HepG2 (cell line): ENCODE measurements at regions not wholly inside any gene's neighbourhood (a gene's known extent, or its start where the extent isn't known, plus 50 kb on each side); places are given as distances from the start of the nearest gene placed in this dataset.

ENCODE experiments used
- ATAC-seq: fragments of 200-7000 bp; cut with Tn5 transposase; 3 replicates; pipeline ENCODE4 v1.9.1; 2020; ENCODE audit warnings: mild to moderate bottlenecking, moderate library complexity
- BruUV-seq: library from RNA; stranded (reverse); fragments of 400-500 nt; replicated peaks from 2 replicates; lab custom pipeline; 2021; lab: Mats Ljungman, UMichigan
- CTCF ChIA-PET: fragments of 300-600 bp; formaldehyde crosslinking; extraction: SDS; loops from one replicate; lab custom pipeline; 2021; ENCODE audit warnings: low total read pairs, inconsistent platforms, low intra/inter-chr PET ratio; lab: Yijun Ruan, JAX
- POLR2A ChIA-PET: fragments of 350-600 bp; sonication (Branson Sonifier 250); formaldehyde crosslinking; loops from one replicate; lab custom pipeline; 2020; ENCODE audit warnings: antibody characterized with exemption, inconsistent platforms; lab: Yijun Ruan, JAX
- DNase-seq: peaks from one replicate; pipeline ENCODE4 v3.0.0-alpha.2; 2015; ENCODE audit warnings: low spot score
- FAIRE-seq: peaks from 3 replicates; lab custom pipeline; 2011; peaks lifted over from hg19 to GRCh38; lab: Jason Lieb, UNC
- H2AFZ ChIP-seq: one replicate; pipeline ENCODE4 v1.6.1; 2011; ENCODE audit warnings: low read length, inconsistent platforms
- H3K27ac ChIP-seq: fragments of 300-600 bp; 3 replicates; pipeline ENCODE4 v1.8.0; 2011; ENCODE audit warnings: mixed run types, mild to moderate bottlenecking, mixed read lengths, low read length, inconsistent platforms; ENCODE audit not compliant: insufficient read depth; ENCODE audit errors: extremely low read length
- H3K27me3 ChIP-seq, 2 experiments: fragments of 200-600 bp in 1 of 2; 2 replicates in 1 of 2; 3 replicates in 1 of 2; pipeline versions ENCODE4 v1.6.0 to v1.8.0; 2011; ENCODE audit warnings: low read length in 2 of 2, mild to moderate bottlenecking in 2 of 2, moderate library complexity in 2 of 2, inconsistent platforms in 1 of 2; ENCODE audit not compliant: insufficient read depth in 2 of 2, control insufficient read depth in 1 of 2
- H3K36me3 ChIP-seq, 2 experiments: fragments of 200-600 bp in 1 of 2; replicated peaks in 1 of 2; 2 replicates in 1 of 2; 3 replicates in 1 of 2; pipeline versions ENCODE4 v1.5.1 to v1.8.0; 2011; ENCODE audit warnings: low read length in 2 of 2, inconsistent platforms in 1 of 2; ENCODE audit not compliant: insufficient read depth in 2 of 2, control insufficient read depth in 1 of 2
- H3K4me1 ChIP-seq: 2 replicates; pipeline ENCODE4 v1.5.1; 2012; ENCODE audit warnings: low read length, inconsistent platforms; ENCODE audit not compliant: insufficient read depth
- H3K4me2 ChIP-seq: 2 replicates; pipeline ENCODE4 v1.6.0; 2011; ENCODE audit warnings: low read depth, low read length, inconsistent platforms
- H3K4me3 ChIP-seq, 3 experiments: fragments of 200-600 bp in 1 of 3; sonication (generic), shearing (Covaris generic) in 1 of 3; replicated peaks in 1 of 3; 2 replicates each; pipeline ENCODE4 v1.5.1; 2011 to 2016; ENCODE audit warnings: low read length in 3 of 3, inconsistent platforms in 2 of 3, low read depth in 2 of 3, mild to moderate bottlenecking in 2 of 3, control low read depth in 1 of 3, mixed read lengths in 1 of 3; ENCODE audit not compliant: insufficient read depth in 1 of 3
- H3K79me2 ChIP-seq: one replicate; pipeline ENCODE4 v1.6.1; 2011; ENCODE audit warnings: low read length, inconsistent platforms; ENCODE audit not compliant: insufficient read depth
- H3K9ac ChIP-seq: 2 replicates; pipeline ENCODE4 v1.6.0; 2011; ENCODE audit warnings: mild to moderate bottlenecking, low read depth, low read length, inconsistent platforms; ENCODE audit not compliant: insufficient read depth
- H3K9me3 ChIP-seq: 2 replicates; pipeline ENCODE4 v1.5.1; 2012; ENCODE audit warnings: mild to moderate bottlenecking, low read length
- H4K20me1 ChIP-seq: 2 replicates; pipeline ENCODE4 v1.6.0; 2011; ENCODE audit warnings: inconsistent platforms, mild to moderate bottlenecking, low read length, moderate library complexity; ENCODE audit not compliant: insufficient read depth
- SP140L ChIP-seq: sonication (generic); formaldehyde crosslinking; IDR thresholded peaks from 2 replicates; pipeline ENCODE4 v1.4.0; 2020; ENCODE audit warnings: missing genetic modification reagents, borderline replicate concordance
- ZNF292 ChIP-seq: sonication (generic); formaldehyde crosslinking; IDR thresholded peaks from 2 replicates; pipeline ENCODE4 v1.8.1; 2022; ENCODE audit warnings: mild to moderate bottlenecking, low read depth, missing genetic modification reagents, borderline replicate concordance
- ZNF761 ChIP-seq: sonication (generic); formaldehyde crosslinking; conservative IDR thresholded peaks from 2 replicates; pipeline ENCODE4 v1.4.0; 2020; ENCODE audit warnings: mild to moderate bottlenecking, missing genetic modification reagents
- WGBS: methylation state at CpG from one replicate; pipeline ENCODE4 v1.1.6; 2017; ENCODE audit warnings: low lambda C conversion rate; 5-methylcytosine and 5-hydroxymethylcytosine counted together
- in situ Hi-C: cut with HindIII; loops from 2 replicates; pipeline ENCODE4 v1.10.0; 2017; ENCODE audit warnings: low pct_unique_long_range_greater_than_20kb; ENCODE audit not compliant: extremely low pct_ligation_motif_present
- intact Hi-C: fragments of 100-400 bp; cut with micrococcal nuclease; formaldehyde crosslinking; loops from one replicate; pipeline ENCODE4 v1.10.0; 2022; ENCODE audit not compliant: unreplicated experiment
- TF ChIP-seq, protein P1 (sequence below): sonication (generic); formaldehyde crosslinking; IDR thresholded peaks from 2 replicates; pipeline ENCODE4 v1.5.0; 2020; ENCODE audit warnings: mild to moderate bottlenecking, missing genetic modification reagents, borderline replicate concordance
- TF ChIP-seq, protein P2 (sequence below): sonication (generic); formaldehyde crosslinking; IDR thresholded peaks from 2 replicates; pipeline ENCODE4 v1.5.1; 2020; ENCODE audit warnings: mild to moderate bottlenecking, missing genetic modification reagents, moderate library complexity
- TF ChIP-seq, protein P3 (sequence below): sonication (generic); formaldehyde crosslinking; IDR thresholded peaks from 2 replicates; pipeline ENCODE4 v1.8.0; 2022; ENCODE audit warnings: missing genetic modification reagents, low read depth, mild to moderate bottlenecking, borderline replicate concordance
- TF ChIP-seq, protein P4 (sequence below): sonication (generic); formaldehyde crosslinking; IDR thresholded peaks from 2 replicates; pipeline ENCODE4 v1.4.0; 2020; ENCODE audit warnings: missing genetic modification reagents

DNA sequence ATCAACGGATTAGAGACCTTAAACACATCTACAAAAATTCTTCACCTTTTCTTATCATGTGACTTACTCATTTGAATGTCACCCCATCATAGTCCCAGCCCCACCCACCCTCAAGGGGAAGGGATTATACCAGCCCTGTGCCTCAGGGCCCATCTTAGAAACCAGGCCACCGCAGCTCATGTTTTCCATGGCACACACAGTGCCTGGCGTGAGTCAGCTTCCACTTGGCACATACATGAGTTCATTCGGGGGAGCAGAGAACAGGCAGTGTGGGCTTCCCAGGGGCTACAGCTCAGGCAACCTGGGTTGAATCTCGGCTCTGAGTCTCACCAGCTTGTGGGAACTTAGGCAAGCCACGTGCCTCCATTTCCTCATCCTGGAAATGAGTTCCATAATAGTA lies 310.6 kb downstream of the NPHP4 start:
- Histone ChIP-seq H3K4me1 (no peaks in the 10 kb centered on the region), H3K9me3 (no peaks in the 10 kb centered on the region), H3K4me2 (no peak overlapping the region), H3K27ac (no peak overlapping the region), H4K20me1 (no peaks in the 10 kb centered on the region), H2AFZ (no peak overlapping the region), H3K9ac (no peak overlapping the region)
- intact Hi-C loops: no loop called here
- TF ChIP-seq SP140L (CRISPR knock-in tag): no peak
- TF ChIP-seq ZNF761 (CRISPR knock-in tag): no peak
- TF ChIP-seq, protein P1, sequence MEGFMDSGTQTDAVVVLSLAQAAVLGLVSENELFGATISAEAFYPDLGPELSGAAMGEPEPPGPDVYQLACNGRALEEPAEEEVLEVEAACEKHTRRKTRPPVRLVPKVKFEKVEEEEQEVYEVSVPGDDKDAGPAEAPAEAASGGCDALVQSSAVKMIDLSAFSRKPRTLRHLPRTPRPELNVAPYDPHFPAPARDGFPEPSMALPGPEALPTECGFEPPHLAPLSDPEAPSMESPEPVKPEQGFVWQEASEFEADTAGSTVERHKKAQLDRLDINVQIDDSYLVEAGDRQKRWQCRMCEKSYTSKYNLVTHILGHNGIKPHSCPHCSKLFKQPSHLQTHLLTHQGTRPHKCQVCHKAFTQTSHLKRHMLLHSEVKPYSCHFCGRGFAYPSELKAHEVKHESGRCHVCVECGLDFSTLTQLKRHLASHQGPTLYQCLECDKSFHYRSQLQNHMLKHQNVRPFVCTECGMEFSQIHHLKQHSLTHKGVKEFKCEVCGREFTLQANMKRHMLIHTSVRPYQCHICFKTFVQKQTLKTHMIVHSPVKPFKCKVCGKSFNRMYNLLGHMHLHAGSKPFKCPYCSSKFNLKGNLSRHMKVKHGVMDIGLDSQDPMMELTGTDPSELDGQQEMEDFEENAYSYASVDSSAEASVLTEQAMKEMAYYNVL: no peak
- TF ChIP-seq ZNF292 (CRISPR knock-in tag): no peak
- TF ChIP-seq, protein P2, sequence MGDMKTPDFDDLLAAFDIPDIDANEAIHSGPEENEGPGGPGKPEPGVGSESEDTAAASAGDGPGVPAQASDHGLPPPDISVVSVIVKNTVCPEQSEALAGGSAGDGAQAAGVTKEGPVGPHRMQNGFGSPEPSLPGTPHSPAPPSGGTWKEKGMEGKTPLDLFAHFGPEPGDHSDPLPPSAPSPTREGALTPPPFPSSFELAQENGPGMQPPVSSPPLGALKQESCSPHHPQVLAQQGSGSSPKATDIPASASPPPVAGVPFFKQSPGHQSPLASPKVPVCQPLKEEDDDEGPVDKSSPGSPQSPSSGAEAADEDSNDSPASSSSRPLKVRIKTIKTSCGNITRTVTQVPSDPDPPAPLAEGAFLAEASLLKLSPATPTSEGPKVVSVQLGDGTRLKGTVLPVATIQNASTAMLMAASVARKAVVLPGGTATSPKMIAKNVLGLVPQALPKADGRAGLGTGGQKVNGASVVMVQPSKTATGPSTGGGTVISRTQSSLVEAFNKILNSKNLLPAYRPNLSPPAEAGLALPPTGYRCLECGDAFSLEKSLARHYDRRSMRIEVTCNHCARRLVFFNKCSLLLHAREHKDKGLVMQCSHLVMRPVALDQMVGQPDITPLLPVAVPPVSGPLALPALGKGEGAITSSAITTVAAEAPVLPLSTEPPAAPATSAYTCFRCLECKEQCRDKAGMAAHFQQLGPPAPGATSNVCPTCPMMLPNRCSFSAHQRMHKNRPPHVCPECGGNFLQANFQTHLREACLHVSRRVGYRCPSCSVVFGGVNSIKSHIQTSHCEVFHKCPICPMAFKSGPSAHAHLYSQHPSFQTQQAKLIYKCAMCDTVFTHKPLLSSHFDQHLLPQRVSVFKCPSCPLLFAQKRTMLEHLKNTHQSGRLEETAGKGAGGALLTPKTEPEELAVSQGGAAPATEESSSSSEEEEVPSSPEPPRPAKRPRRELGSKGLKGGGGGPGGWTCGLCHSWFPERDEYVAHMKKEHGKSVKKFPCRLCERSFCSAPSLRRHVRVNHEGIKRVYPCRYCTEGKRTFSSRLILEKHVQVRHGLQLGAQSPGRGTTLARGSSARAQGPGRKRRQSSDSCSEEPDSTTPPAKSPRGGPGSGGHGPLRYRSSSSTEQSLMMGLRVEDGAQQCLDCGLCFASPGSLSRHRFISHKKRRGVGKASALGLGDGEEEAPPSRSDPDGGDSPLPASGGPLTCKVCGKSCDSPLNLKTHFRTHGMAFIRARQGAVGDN (CRISPR knock-in tag): no peak
- TF ChIP-seq, protein P3, sequence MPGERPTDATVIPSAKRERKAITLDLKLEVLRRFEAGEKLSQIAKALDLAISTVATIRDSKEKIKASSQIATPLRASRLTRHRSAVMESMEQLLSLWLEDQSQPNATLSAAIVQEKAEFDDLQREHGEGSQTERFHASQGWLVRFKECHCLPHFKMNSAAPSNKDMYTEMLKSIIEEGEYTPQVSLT (CRISPR knock-in tag): no peak
- TF ChIP-seq, protein P4, sequence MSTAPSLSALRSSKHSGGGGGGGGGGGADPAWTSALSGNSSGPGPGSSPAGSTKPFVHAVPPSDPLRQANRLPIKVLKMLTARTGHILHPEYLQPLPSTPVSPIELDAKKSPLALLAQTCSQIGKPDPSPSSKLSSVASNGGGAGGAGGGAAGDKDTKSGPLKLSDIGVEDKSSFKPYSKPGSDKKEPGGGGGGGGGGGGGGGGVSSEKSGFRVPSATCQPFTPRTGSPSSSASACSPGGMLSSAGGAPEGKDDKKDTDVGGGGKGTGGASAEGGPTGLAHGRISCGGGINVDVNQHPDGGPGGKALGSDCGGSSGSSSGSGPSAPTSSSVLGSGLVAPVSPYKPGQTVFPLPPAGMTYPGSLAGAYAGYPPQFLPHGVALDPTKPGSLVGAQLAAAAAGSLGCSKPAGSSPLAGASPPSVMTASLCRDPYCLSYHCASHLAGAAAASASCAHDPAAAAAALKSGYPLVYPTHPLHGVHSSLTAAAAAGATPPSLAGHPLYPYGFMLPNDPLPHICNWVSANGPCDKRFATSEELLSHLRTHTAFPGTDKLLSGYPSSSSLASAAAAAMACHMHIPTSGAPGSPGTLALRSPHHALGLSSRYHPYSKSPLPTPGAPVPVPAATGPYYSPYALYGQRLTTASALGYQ (CRISPR knock-in tag): no peak
- TF ChIP-seq, all 625 proteins: peak for 0
- in situ Hi-C loops: no loop called here
- DNase-seq (no peak), ATAC-seq (no peak), FAIRE-seq (no peak)
- H3K36me3 ChIP-seq: no peaks in the 10 kb centered on the region
- POLR2A ChIA-PET: no interaction called here
- H3K4me3 ChIP-seq: no peak overlapping the region
- BruUV-seq: no TSS peak
- H3K27me3 ChIP-seq: peaks cover 0 to 26% of the 10 kb centered on the region in 2 experiments; a peak in 2 of 5 replicates
- no peaks in the 10 kb centered on the region for H3K79me2 ChIP-seq
- CTCF ChIA-PET: no interaction called here
- 19% methylated on average over 4 of the region's 6 CpGs for WGBS
